AG08396 (cell line): ENCODE measurements at regions not wholly inside any gene's neighbourhood (a gene's known extent, or its start where the extent isn't known, plus 50 kb on each side); places are given as distances from the start of the nearest gene placed in this dataset.
"Not testable (repeated sequence)": the region's sequence is repeated elsewhere in the genome, so short reads cannot be mapped to it uniquely, and the experiment has no call there.

Experiments
- DNase-seq: peaks from one replicate; pipeline ENCODE4 v3.0.0; 2012; ENCODE audit warnings: low spot score, mixed read lengths

- DNase-seq, result not testable (repeated sequence)
Observed at GRCh38 chr5:121665542-121665941, 186.1 kb upstream of the FTMT start.

DNA sequence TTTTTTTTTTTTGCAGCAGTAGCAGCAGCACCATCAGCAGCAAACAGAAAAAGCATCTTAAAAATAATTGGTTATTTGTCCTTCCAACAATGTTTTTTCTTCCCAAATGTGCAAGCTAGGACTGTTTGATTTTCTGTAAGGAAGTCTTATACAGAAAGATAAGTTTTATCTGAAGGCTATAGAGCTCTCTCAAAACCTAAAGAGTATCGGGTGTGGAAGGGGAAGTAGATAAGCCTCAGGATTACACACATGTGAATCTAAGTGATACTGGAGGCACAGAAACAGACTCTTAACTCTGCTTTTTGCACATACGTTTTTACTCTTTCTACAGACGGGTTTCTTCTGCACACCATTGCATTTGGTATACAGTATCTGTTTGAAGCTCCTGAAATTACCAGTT lies 184.4 kb upstream of the FTMT start:
- no peak for DNase-seq

GRCh38 chr5:121668635-121669034 lies 183.0 kb upstream of the FTMT start:
- DNase-seq, result no peak

GRCh38 chr5:121671624-121672023 lies 180.1 kb upstream of the FTMT start:
- no peak for DNase-seq

- DNase-seq, result no peak
Observed at GRCh38 chr5:121675924-121676323, 175.8 kb upstream of the FTMT start.

DNA sequence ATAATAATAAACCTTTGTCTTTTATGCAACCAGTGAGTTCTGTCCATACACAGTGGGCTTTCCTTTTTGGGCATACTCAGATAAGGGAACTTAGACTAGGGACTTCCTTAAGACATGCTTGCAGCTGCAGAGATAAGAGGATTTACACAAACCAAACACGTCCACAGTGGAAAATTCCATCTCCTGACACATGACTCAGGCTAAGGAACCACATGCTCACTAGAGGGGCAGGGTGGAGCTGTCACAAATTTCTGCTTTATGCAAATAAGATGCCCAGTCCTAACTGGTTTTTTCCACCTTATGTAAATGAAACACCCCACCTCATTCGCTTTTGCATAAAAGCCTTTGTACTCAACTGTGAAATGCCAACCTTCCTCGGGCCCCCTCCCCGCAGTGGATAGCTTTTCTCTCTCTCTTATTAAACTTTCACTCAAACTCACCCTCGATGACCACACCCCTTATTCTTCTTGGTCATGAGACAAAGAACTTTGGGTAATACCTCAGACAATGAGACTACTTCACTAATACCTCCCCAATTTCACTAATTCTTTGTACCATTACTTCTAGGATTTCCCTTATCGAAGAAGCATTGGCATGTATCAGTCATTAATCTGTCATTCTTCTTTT lies 170.3 kb upstream of the FTMT start:
- no peak for DNase-seq

DNA sequence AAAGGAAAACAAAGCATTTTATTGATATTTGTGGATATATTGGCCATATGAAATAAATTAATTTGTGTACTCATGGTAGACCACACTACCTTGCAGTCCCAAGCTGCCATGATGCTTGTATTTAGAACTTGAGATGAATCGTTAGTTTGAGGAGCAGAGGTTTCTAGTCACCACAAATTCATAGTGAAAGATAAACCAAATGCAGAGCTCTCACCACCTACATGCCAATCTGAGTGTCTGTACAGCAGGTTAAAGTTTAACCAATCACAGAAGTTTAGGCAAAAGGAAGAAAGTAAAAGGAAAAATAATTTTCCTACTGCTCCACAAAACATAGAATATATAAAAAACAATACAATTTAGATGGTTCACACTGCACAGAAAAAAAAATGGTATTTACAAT lies 163.6 kb upstream of the FTMT start:
- no peak for DNase-seq

DNA sequence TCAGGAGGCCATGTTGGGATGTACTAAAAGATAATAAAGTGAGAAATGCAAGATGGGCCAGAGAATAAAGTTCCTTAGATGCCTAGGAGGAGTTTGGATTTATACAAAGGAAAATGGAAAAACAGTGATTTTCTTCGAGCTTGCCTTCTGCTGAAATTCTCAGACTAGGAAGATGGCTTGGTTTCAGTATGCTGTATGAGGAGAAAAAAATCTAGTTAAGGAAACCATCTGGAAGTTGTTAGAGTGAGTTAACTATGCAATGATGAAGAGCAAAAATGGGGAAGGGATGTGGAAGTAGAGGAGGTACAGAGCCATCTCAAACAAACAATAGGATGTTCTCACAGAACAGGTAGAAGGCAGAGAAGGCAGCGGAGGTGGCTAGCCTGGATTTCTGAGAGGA lies 162.9 kb upstream of the FTMT start:
- DNase-seq, result no peak

DNA sequence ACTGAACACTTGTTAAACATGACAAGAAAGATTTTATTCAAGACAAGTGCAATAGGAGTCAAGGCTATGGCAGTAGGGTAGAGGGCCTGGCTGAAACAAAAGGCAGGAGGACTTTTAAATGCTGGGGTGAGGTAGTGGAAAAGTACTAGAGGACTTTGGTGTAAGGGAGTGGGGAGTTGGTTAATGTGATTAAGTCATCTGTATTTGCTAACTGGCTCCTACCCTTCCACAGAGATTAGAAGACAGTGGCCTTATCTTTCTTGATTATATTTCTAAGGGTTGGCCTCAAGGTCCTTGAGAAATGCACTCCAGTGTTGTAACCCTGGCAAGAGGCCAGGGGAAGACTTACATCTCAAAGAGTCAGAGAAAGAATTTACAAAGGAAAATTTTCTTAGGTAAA lies 160.2 kb upstream of the FTMT start:
- DNase-seq, result no peak

GRCh38 chr5:121692158-121692557 lies 159.5 kb upstream of the FTMT start:
- no peak for DNase-seq

DNA sequence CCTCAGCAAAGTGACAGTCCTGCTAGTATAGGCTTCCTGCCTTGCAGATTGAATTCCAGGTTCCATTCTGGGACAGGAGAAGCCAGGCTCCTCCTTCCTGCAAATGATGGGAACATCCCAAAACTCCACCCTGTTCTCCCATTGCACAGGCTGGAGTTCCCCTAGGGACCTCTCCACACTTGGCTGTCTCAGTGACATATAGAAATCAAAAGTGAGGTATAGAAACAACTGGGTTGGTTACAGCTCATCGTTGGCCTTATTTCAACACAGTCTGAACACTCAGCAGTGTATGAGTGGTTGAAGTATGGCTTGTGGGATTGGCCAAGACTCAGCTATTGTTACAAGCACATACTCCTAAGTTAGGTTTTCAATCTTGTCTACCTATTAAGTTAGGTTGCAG lies 157.8 kb upstream of the FTMT start:
- DNase-seq, result no peak

DNA sequence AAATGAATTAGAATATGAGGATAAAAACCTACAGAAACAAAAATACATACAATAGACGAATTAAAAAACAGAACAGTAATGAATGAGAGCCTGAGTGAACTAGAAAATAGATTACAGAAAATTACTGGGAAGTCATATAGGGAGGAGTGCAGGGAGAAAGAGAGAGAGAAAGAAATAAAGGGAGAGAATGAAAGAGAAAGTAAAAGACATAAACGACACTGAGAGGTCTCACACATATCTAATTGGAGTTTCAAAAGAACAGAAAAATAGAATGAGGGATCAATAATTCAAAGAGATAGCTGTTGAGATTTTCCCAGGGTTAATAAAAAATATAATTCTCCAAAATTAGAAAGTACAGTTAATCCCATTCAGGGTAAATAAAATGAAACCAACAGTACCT lies 156.4 kb upstream of the FTMT start:
- no peak for DNase-seq

DNA sequence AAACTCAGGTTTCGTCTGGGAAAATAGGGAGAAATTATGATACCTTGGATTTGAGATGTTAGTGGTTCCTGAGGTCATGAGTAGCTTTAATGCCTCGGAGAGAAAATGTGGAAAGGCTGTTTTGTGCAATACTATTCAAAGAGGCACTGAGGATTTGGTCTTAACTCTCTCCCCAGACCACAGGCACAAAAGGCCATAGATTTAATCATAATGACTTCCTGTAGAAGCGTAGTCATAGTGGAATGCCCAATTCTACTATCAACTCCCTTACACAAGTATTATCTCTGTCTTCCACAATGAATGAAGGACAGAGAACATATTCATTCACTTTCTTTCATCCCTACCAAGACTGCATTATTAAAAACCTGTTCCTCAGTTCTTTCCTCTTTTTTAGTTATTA lies 153.0 kb upstream of the FTMT start:
- no peak for DNase-seq

GRCh38 chr5:121701731-121702130 lies 150.0 kb upstream of the FTMT start:
- DNase-seq, result no peak

DNA sequence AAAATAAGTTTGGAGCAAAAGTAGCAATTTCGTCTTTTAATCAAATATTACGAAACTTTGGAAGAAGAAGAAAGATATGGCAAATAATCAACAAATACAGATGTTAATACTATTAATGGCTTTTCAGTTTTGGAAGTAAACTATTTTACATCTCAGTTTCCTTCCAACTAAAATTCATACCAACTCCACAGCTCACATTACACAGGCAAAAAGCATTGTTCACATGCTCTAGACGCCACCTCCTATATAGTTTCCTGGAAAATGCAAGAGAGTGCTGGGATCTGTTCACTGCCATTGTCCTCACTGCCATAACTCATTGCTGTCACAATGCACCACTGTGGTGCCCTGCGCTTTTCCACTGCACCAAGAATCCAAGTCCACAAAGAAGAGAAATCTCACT lies 149.0 kb upstream of the FTMT start:
- DNase-seq, result no peak

DNA sequence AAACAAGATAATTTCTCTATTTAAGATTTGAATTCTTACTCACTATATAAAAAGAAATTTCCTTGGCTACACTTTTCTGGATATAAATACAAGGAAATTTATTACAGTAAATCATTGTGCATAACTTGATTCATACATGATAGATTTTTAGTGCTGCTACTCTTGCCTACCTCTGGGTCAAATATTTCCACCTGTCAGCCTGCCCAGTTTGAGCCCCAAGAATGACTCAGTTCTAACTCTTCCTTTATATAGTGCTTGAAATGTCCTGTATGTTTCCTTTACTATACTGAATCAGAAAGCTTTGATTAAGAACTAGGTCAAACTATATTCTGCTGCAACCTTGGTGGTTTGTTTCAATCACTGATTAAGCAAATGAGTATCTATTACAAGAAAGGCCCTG lies 147.4 kb upstream of the FTMT start:
- DNase-seq, result no peak

GRCh38 chr5:121706686-121707085 lies 145.0 kb upstream of the FTMT start:
- DNase-seq, result no peak

DNA sequence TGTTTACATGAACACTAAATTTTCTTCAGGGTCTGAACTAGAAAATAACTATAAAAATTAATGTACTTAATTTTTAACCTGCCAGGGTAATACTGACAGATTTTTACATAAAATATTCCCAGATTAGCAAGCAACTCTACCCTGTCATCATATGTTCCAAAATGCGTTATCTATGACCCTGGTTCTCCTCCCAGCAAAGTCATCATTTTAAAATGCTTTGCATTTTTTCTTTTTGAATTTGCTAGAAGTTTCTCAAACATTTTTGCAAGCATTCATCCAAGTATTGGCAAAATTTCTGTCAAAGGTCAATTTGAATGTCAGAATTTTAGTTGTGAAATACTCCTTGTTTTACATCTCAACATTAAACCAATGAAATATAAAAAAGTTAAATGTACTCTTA lies 144.5 kb upstream of the FTMT start:
- no peak for DNase-seq

DNA sequence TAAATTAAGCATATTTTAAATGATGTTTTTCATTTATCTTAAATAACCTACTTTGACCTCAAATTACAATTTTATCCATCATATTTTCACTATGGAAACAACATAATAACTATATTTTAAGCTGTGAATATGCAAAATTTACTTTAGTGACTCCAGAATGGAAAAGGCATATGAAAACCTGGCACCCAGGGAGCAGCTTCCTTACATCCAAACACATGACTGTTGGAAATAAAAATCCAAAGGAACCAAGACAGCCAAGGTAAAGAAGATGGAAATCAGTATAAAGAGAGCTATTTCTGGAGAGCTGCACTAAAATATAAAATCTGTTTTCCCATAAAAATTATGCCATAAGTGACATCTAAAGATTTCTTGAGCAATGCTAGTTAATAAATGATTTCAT lies 140.3 kb upstream of the FTMT start:
- DNase-seq, result no peak

DNA sequence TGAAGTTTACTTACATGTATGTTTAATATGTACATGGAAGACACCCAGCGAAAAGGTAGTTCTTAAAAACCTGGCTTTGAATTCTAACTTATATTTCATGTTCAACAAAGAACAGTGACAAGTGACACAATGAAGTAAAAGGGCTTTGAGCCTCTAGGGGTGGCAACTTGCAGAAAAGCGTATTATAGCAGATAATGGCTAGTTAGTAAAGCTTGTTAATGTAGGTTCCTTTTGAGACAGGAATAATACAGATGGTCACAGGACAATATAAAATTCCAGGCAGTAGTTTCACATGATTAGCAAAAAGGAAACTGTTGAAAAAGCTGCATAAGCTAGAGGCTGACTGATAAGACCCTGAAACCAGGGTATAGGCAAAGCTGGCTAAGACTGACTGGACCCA lies 132.4 kb upstream of the FTMT start:
- no peak for DNase-seq

- no peak for DNase-seq
Observed at GRCh38 chr5:121725450-121725849, 126.2 kb upstream of the FTMT start.

DNA sequence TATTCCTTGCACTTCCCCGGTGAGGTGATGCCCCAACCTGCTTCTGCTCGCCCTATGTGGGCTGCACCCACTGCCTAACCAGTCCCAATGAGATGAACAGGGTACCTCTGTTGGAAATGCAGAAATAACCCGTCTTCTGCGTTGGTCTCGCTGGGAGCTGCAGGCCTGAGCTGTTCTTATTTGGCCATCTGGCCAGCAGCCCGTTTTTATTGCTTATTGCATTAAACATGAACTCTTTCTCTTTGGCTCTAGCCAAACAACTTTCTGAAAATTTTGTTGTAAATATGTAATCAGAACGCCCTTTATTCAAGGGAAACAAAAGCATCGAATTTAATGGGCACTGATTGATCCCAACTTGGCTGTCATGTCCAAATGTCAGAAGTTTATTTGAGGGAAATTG lies 124.7 kb upstream of the FTMT start:
- no peak for DNase-seq

- no peak for DNase-seq
Observed at GRCh38 chr5:121731377-121731776, 120.3 kb upstream of the FTMT start.

DNA sequence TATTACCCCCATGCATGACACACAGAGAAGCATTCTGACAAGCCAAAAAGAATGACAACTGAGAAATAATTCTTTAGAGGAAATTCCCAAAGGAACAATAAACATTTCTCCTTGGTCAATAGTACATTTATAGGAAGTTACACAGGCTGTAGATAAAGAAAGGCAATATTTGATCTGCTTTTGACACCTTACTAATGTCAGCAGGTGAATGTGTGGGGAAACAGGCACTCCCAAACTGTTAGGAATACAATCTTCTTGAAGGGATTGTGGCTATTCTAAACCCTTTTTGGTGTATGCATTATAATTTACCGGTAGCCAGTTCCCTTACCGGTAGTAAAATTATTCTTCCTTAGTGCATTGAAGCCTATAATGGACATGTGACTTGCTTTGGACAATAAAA lies 116.1 kb upstream of the FTMT start:
- no peak for DNase-seq

DNA sequence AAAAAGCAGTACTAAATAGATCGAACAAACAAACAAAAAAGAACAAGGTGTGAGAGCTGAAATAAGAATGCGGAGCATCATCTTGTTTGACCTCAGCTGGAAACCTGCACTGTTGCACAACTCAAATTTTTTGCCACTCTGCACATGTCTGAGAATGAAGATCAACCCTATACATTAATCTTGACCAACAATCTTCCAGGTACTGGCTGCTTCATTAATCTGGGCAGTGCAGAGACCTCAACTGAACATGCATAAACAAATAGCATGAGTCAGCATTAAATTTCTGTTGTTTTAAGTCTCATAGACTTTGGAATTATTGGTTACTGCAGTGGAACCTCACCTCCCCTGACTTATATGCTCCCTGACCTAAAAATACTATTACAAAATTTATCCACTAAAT lies 114.6 kb upstream of the FTMT start:
- DNase-seq, result no peak
